GM12878 (cell line): ENCODE measurements at regions not wholly inside any gene's neighbourhood (a gene's known extent, or its start where the extent isn't known, plus 50 kb on each side); places are given as distances from the start of the nearest gene placed in this dataset.
A peak's percentile ranks its signal among the peaks of the same experiment; 100 is the strongest.

Source experiments
- ATAC-seq: fragments of 200-7000 bp; cut with Tn5 transposase; 3 replicates; pipeline ENCODE4 v1.9.1; 2020; ENCODE audit warnings: mild to moderate bottlenecking, moderate library complexity
- BruUV-seq: library from RNA; stranded (reverse); fragments of 400-500 nt; replicated peaks from 2 replicates; lab custom pipeline; 2021; lab: Mats Ljungman, UMichigan
- CTCF ChIA-PET: fragments of 300-600 bp; sonication (Branson Sonifier 250); formaldehyde crosslinking; extraction: SDS; loops from one replicate; lab custom pipeline; 2021; ENCODE audit warnings: inconsistent platforms; lab: Yijun Ruan, JAX
- POLR2A ChIA-PET: fragments of 350-600 bp; formaldehyde crosslinking; extraction: SDS; loops from one replicate; lab custom pipeline; 2021; ENCODE audit warnings: inconsistent platforms; lab: Charles Lee
- RAD21 ChIA-PET: fragments of 300-600 bp; sonication (Branson Sonifier 250); formaldehyde crosslinking; loops from one replicate; lab custom pipeline; 2023; ENCODE audit warnings: antibody characterized with exemption; ENCODE audit not compliant: unreplicated experiment; lab: Charles Lee
- SMC1A ChIA-PET: fragments of 300-600 bp; sonication (Branson Sonifier 250); formaldehyde crosslinking; loops from one replicate; lab custom pipeline; 2023; ENCODE audit not compliant: unreplicated experiment, uncharacterized antibody; lab: Charles Lee
- DNase-seq: peaks from one replicate; pipeline ENCODE4 v3.0.0-alpha.2; 2011; ENCODE audit warnings: low read depth, low spot score
- FAIRE-seq: peaks from 3 replicates; lab custom pipeline; 2011; peaks lifted over from hg19 to GRCh38; lab: Jason Lieb, UNC
- H2AFZ ChIP-seq: 2 replicates; pipeline ENCODE4 v1.6.0; 2011; ENCODE audit warnings: low read depth, low read length, control low read depth; ENCODE audit not compliant: control insufficient read depth
- H3K27ac ChIP-seq: 2 replicates; pipeline ENCODE4 v1.5.1; 2011; ENCODE audit warnings: control low read depth; ENCODE audit not compliant: control insufficient read depth, insufficient read depth
- H3K27me3 ChIP-seq, 2 experiments: replicated peaks in 1 of 2; 2 replicates each; pipeline versions ENCODE4 v1.6.0 to v1.6.1; 2011; ENCODE audit warnings: low read length in 1 of 2; ENCODE audit not compliant: control insufficient read depth in 2 of 2, insufficient read depth in 2 of 2
- H3K36me3 ChIP-seq, 2 experiments: 2 replicates each; pipeline ENCODE4 v1.5.1; 2011; ENCODE audit warnings: low read length in 1 of 2; ENCODE audit not compliant: control insufficient read depth in 2 of 2, insufficient read depth in 2 of 2
- H3K4me1 ChIP-seq: 2 replicates; pipeline ENCODE4 v1.6.1; 2011; ENCODE audit warnings: mild to moderate bottlenecking, low read length, moderate library complexity, mixed read lengths; ENCODE audit not compliant: control insufficient read depth, insufficient read depth
- H3K4me2 ChIP-seq: 2 replicates; pipeline ENCODE4 v1.6.0; 2011; ENCODE audit warnings: control low read depth; ENCODE audit not compliant: control insufficient read depth, insufficient read depth
- H3K4me3 ChIP-seq: fragments of 200-600 bp; sonication (generic); 2 replicates; pipeline ENCODE4 v1.5.1; 2016
- H3K79me2 ChIP-seq: 2 replicates; pipeline ENCODE4 v1.6.0; 2011; ENCODE audit warnings: low read length; ENCODE audit not compliant: control insufficient read depth, insufficient read depth
- H3K9ac ChIP-seq: 2 replicates; pipeline ENCODE4 v1.8.0; 2011; ENCODE audit warnings: low read length, control low read depth, mixed read lengths; ENCODE audit not compliant: control insufficient read depth, insufficient read depth
- H3K9me3 ChIP-seq: replicated peaks from 3 replicates; pipeline ENCODE4 v1.5.1; 2011; ENCODE audit warnings: mild to moderate bottlenecking, low read length; ENCODE audit not compliant: control insufficient read depth, insufficient read depth
- H4K20me1 ChIP-seq: 2 replicates; pipeline ENCODE4 v1.6.0; 2011; ENCODE audit not compliant: control insufficient read depth, insufficient read depth
- BACH1 ChIP-seq: fragments of 450-650 bp; IDR thresholded peaks from 2 replicates; pipeline ENCODE4 v1.6.1; 2017; ENCODE audit warnings: mild to moderate bottlenecking, borderline replicate concordance
- CHD2 ChIP-seq: IDR thresholded peaks from 2 replicates; pipeline ENCODE4 v1.6.1; 2011; ENCODE audit warnings: low read depth, low read length, improper control_type of control experiment, borderline replicate concordance
- KAT2A ChIP-seq: conservative IDR thresholded peaks from 2 replicates; pipeline ENCODE4 v1.6.1; 2011; ENCODE audit warnings: low read depth, low read length; ENCODE audit not compliant: control insufficient read depth
- NFYB ChIP-seq: IDR thresholded peaks from 2 replicates; pipeline ENCODE4 v1.6.1; 2011; ENCODE audit warnings: low read depth, mild to moderate bottlenecking, low read length, improper control_type of control experiment, moderate library complexity; ENCODE audit not compliant: insufficient read depth
- PML ChIP-seq: IDR thresholded peaks from 2 replicates; pipeline ENCODE4 v1.6.1; 2012; ENCODE audit warnings: low read length, inconsistent platforms
- POU2F2 ChIP-seq: IDR thresholded peaks from 3 replicates; pipeline ENCODE4 v1.6.1; 2011; ENCODE audit warnings: low read depth, mild to moderate bottlenecking, low read length, borderline replicate concordance
- WRNIP1 ChIP-seq: IDR thresholded peaks from 2 replicates; pipeline ENCODE4 v1.6.1; 2011; ENCODE audit warnings: low read depth, low read length, improper control_type of control experiment, borderline replicate concordance
- WGBS: methylation state at CpG from one replicate; pipeline ENCODE4 v1.1.6; 2016; ENCODE audit warnings: low lambda C conversion rate; ENCODE audit not compliant: insufficient replicate concordance, insufficient coverage; ENCODE audit errors: missing lambda C conversion rate; 5-methylcytosine and 5-hydroxymethylcytosine counted together
- in situ Hi-C: fragments of 300-500 bp; cut with MboI; formaldehyde crosslinking; loops from 9 replicates; pipeline ENCODE4 v1.14.3; 2018; ENCODE audit warnings: mixed read lengths
- intact Hi-C: fragments of 100-400 bp; cut with micrococcal nuclease; formaldehyde crosslinking; loops from one replicate; pipeline ENCODE4 v1.14.2; 2022; ENCODE audit not compliant: unreplicated experiment
- TF ChIP-seq, protein P1 (sequence below): fragments of 450-650 bp; IDR thresholded peaks from 2 replicates; pipeline ENCODE4 v1.6.1; 2016; ENCODE audit warnings: mild to moderate bottlenecking

DNA sequence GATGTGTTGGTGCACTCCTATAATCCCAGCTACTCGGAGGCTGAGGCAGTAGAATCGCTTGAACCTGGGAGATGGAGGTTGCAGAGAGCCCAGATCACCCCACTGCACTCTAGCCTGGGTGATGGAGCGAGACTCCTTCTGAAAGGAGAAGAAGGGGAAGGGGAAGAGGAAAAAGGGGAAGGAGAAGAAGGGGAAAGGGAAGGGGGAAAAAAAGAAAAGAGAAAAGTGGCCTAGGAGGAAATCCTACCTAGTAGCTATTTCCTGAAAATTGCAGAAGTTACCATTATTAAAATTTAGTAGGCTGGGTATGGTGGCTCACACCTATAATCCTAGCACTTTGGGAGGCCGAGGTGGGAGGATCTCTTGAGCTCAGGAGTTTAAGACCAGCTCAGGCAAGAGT, 67.4 kb downstream of the ARRDC3 start (continued):
- TF ChIP-seq CHD2 (no peak), WRNIP1 (no peak)

GRCh38 chr5:91313757-91314673, 69.1 kb downstream of the ARRDC3 start:
- no peaks in the 10 kb centered on the region for H3K36me3 ChIP-seq
- in situ Hi-C loops = no loop called here
- DNase-seq (peak; percentile 44), FAIRE-seq (no peak)
- H3K27ac ChIP-seq = no peak overlapping the region
- H3K9ac ChIP-seq = no peak overlapping the region
- CTCF ChIA-PET = interaction anchor here (0.6 to 1.0 kb wide), 5 partner anchors 14 to 105 kb away, joined by 3 to 7 read pairs (median 4); no protein-coding TSS in a partner anchor
- H3K79me2 ChIP-seq = no peaks in the 10 kb centered on the region
- TF ChIP-seq NFYB (peak; percentile 65), KAT2A (no peak), PML (no peak), POU2F2 (no peak), BACH1 (peak; percentile 45; the same call in 1 of the 2 replicates)
- TF ChIP-seq, protein P1, sequence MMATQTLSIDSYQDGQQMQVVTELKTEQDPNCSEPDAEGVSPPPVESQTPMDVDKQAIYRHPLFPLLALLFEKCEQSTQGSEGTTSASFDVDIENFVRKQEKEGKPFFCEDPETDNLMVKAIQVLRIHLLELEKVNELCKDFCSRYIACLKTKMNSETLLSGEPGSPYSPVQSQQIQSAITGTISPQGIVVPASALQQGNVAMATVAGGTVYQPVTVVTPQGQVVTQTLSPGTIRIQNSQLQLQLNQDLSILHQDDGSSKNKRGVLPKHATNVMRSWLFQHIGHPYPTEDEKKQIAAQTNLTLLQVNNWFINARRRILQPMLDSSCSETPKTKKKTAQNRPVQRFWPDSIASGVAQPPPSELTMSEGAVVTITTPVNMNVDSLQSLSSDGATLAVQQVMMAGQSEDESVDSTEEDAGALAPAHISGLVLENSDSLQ = peak; percentile 28; the same call in 1 of the 2 replicates
- TF ChIP-seq, all 136 proteins: peak for 3
- H2AFZ ChIP-seq = peak overlapping the region; percentile 10; the same call in 1 of the 2 replicates
- H3K4me3 ChIP-seq = no peak overlapping the region
- H3K9me3 ChIP-seq = no peaks in the 10 kb centered on the region; the same call in 2 of the 3 replicates
- H3K4me2 ChIP-seq = no peak overlapping the region; the same call in 1 of the 2 replicates
- BruUV-seq = no TSS peak
- RAD21 ChIA-PET = interaction anchor here (0.7 kb wide), 2 partner anchors 60 to 66 kb away, joined by 3 read pairs; no protein-coding TSS in a partner anchor
- H3K4me1 ChIP-seq = peaks cover 17% of the 10 kb centered on the region
- no peaks in the 10 kb centered on the region for H3K27me3 ChIP-seq
- POLR2A ChIA-PET = interaction anchor here (1.0 kb wide), 1 partner anchor 67 kb away, joined by 4 read pairs; no protein-coding TSS in a partner anchor
- WGBS = 26% methylated on average over 9 of the region's 9 CpGs
- SMC1A ChIA-PET = interaction anchor here (1.3 to 3.3 kb wide), 3 partner anchors 33 to 82 kb away, joined by 4 to 12 read pairs (median 5); no protein-coding TSS in a partner anchor
- ATAC-seq = peak; percentile 75
- intact Hi-C loops = no loop called here
- H4K20me1 ChIP-seq = no peaks in the 10 kb centered on the region
